ENCODE measurements at regions not wholly inside any gene's neighbourhood (a gene's known extent, or its start where the extent isn't known, plus 50 kb on each side); places are given as distances from the start of the nearest gene placed in this dataset.

GRCh38 chr6:90739802-90740201, 152.9 kb upstream of the MAP3K7 start:
- peaks cover 0 to 35% (median 12%) of the 10 kb centered on the region in 7 donors for H3K9me3 Mint-ChIP-seq
- H3K4me3 Mint-ChIP-seq: no peak overlapping the region
- peaks cover 4 to 6% of the 10 kb centered on the region in 2 donors for H3K36me3 Mint-ChIP-seq
- ATAC-seq (ENCODE audit: low read depth in 2 of 2) (no peak), DNase-seq (no peak)
- H3K4me1 Mint-ChIP-seq: no peaks in the 10 kb centered on the region
- no peak overlapping the region for H3K27ac Mint-ChIP-seq
- H3K27me3 Mint-ChIP-seq: peaks cover 0 to 4% (median 0%) of the 10 kb centered on the region in 3 donors

DNA sequence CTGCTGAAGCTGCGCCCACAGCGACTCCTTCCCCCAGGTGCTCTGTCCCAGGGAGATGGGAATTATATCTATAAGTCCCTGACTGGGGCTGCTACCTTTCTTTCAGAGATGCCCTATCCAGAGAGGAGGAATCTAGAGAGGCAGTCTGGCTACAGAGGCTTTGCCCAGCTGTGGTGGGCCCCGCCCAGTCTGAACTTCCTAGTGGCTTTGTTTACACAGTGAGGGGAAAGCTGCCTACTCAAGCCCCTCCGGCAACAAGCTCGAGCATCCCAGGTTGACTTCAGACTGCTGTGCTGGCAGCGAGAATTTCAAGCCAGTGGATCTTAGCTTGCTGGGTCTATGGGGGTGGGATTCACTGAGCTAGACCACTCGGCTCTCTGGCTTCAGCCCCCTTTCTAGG, 152.5 kb upstream of the MAP3K7 start:
- DNase-seq (no peak), ATAC-seq (ENCODE audit: low read depth in 2 of 2) (no peak)
- Mint-ChIP-seq H3K27ac (no peak overlapping the region), H3K9me3 (peaks cover 0 to 39% (median 12%) of the 10 kb centered on the region in 7 donors), H3K36me3 (peaks cover 4 to 6% of the 10 kb centered on the region in 2 donors), H3K4me1 (no peaks in the 10 kb centered on the region), H3K4me3 (no peak overlapping the region), H3K27me3 (peaks cover 0 to 7% (median 0%) of the 10 kb centered on the region in 3 donors)

DNA sequence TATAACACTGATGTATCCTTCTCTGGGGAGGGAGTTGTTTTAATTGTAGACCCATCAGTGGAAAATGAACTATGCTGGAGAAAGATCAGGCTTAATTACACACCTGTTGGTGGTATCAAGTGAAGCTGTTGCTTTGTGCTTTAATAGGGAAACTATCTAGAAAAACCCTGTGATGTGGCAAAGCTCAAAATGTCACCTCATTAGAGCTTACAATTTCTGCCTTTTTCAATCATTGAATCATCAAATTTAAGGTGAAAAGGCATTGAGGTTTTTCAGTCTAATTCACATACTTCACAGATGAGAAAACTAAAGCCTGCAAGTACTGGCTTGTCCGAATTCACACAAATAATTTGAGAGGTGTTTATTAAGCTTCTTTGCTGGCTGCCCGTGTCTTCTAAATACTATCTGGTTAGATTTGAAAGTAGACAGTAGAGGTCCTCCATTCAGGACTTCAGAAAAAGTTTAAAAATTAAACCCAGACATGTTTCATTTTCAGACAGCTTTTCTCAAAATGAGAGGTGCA, 143.3 kb upstream of the MAP3K7 start:
- Mint-ChIP-seq H3K27me3 (peaks cover 6 to 10% (median 9%) of the 10 kb centered on the region in 3 donors), H3K4me3 (no peak overlapping the region), H3K4me1 (no peaks in the 10 kb centered on the region), H3K27ac (no peak overlapping the region), H3K36me3 (no peaks in the 10 kb centered on the region), H3K9me3 (peaks cover 0 to 16% (median 8%) of the 10 kb centered on the region in 7 donors)
- ATAC-seq (ENCODE audit: low read depth in 2 of 2) (no peak), DNase-seq (no peak)

DNA sequence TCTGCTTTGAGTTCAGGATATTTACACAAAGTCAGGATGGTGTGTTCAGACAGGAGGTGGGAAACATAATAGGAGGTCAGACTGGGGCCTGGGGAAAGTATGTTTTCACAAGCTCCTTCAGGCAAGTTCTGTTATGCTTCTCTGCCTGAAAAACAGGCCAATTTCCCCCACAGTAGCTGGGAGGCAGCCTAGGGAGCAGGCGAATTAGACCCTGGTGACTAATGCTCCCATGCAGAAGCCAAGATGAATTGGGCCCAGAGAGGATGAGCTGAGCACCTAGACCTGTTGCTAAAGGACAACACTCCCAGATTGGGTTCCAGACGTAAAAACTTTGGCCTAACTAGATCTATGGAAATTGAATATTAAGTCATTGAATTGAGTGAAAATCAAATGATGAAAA, 142.2 kb upstream of the MAP3K7 start:
- H3K9me3 Mint-ChIP-seq: peaks cover 0 to 5% (median 3%) of the 10 kb centered on the region in 7 donors
- no peak for ATAC-seq (ENCODE audit: low read depth in 2 of 2)
- no peak overlapping the region for H3K27ac Mint-ChIP-seq
- peaks cover 5 to 9% (median 6%) of the 10 kb centered on the region in 3 donors for H3K27me3 Mint-ChIP-seq
- no peak for DNase-seq
- no peaks in the 10 kb centered on the region for H3K36me3 Mint-ChIP-seq
- H3K4me1 Mint-ChIP-seq: no peaks in the 10 kb centered on the region
- H3K4me3 Mint-ChIP-seq: no peak overlapping the region

GRCh38 chr6:90722648-90723047, 135.8 kb upstream of the MAP3K7 start:
- Mint-ChIP-seq H3K4me1 (no peaks in the 10 kb centered on the region), H3K9me3 (no peaks in the 10 kb centered on the region)
- ATAC-seq (ENCODE audit: low read depth in 2 of 2): no peak

DNA sequence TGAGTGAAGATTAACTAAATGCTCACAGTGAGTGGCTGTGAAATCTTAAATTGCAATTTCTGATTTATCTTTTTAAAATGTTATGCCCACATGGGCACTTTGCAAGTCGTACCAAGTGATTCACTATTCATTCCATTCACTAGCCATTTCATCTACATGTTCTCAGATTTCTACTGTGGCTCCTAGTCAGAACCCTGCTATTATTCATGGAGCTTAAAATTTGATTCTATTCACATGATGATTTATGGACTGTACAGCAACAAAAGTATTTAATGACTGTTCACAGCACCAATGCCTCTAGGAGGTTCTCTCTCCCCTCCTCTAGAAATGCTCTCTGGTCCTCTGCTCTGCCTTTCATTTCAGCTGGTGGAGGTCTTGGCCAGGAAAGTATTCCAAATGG, 133.5 kb upstream of the MAP3K7 start:
- no peaks in the 10 kb centered on the region for H3K9me3 Mint-ChIP-seq
- DNase-seq: no peak
- no peaks in the 10 kb centered on the region for H3K4me1 Mint-ChIP-seq
- no peak overlapping the region for H3K4me3 Mint-ChIP-seq
- peaks cover 17 to 35% (median 28%) of the 10 kb centered on the region in 3 donors for H3K27me3 Mint-ChIP-seq
- ATAC-seq (ENCODE audit: low read depth in 2 of 2): no peak
- H3K36me3 Mint-ChIP-seq: no peaks in the 10 kb centered on the region
- no peak overlapping the region for H3K27ac Mint-ChIP-seq

More at GRCh38 chr6:90722648-90723047, 135.8 kb upstream of the MAP3K7 start:
- Mint-ChIP-seq H3K36me3 (no peaks in the 10 kb centered on the region), H3K4me3 (no peak overlapping the region), H3K27me3 (peaks cover 17 to 37% (median 30%) of the 10 kb centered on the region in 3 donors), H3K27ac (no peak overlapping the region)
- no peak for DNase-seq

- H3K36me3 Mint-ChIP-seq: no peaks in the 10 kb centered on the region
- H3K27me3 Mint-ChIP-seq: peaks cover 17 to 36% (median 28%) of the 10 kb centered on the region in 3 donors
- H3K4me3 Mint-ChIP-seq: no peak overlapping the region
- no peak overlapping the region for H3K27ac Mint-ChIP-seq
- H3K4me1 Mint-ChIP-seq: no peaks in the 10 kb centered on the region
- ATAC-seq (ENCODE audit: low read depth in 2 of 2) (no peak), DNase-seq (no peak)
- no peaks in the 10 kb centered on the region for H3K9me3 Mint-ChIP-seq
Measured at GRCh38 chr6:90719321-90720195, 132.7 kb upstream of the MAP3K7 start.

DNA sequence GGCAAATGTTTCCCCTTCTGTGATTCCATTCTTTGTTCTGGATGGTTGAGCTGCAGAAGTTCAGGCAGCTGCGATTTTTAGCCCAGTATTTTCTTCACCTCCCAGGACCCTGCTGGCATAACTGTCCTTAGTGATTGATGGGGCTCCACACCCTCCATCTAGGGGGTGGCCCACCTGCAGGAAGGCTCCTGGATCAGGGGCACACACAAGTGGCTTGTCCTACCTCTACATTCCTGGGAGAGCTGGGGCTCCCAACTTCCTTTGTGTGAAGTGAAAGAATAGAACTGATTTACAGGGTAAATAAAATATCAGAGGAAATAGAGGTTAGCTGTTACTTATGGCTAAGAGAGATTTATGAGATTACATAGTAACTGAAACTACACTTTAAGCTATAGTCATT, 129.5 kb upstream of the MAP3K7 start:
- Mint-ChIP-seq H3K27me3 (peaks cover 5 to 32% (median 28%) of the 10 kb centered on the region in 3 donors), H3K9me3 (no peaks in the 10 kb centered on the region), H3K27ac (no peak overlapping the region), H3K36me3 (no peaks in the 10 kb centered on the region), H3K4me3 (no peak overlapping the region), H3K4me1 (no peaks in the 10 kb centered on the region)
- DNase-seq (no peak), ATAC-seq (ENCODE audit: low read depth in 2 of 2) (no peak)

DNA sequence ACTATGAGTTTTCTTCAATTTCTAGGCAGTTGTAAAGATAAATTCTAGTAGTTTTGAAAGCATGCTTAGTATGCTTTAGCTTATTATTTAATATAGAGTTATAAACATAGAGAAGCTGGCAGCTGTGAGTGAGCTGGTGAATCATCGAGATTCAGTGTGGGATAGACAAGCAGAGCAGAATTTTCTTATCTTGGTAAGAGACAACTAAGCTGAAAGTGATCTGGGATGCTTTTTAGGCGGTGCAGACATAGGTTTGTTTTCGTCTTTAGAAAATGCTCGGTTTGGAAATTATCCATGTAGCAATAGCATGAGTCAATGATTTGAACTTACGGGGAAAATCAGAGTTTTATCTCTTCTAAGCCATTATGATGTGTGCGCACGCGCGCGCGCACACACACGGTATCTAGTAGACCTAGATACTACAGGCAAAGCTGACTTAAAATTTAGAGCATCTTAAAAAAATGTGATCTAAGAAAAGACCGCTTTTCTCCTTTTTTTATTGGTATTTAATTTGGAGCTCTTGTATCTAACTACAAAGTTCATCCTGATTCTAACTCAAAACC, 128.3 kb upstream of the MAP3K7 start:
- ATAC-seq (ENCODE audit: low read depth in 2 of 2) (no peak), DNase-seq (no peak)
- no peak overlapping the region for H3K4me3 Mint-ChIP-seq
- no peaks in the 10 kb centered on the region for H3K9me3 Mint-ChIP-seq
- no peak overlapping the region for H3K27ac Mint-ChIP-seq
- H3K27me3 Mint-ChIP-seq: peaks cover 1 to 28% (median 25%) of the 10 kb centered on the region in 3 donors
- no peaks in the 10 kb centered on the region for H3K4me1 Mint-ChIP-seq
- H3K36me3 Mint-ChIP-seq: no peaks in the 10 kb centered on the region

GRCh38 chr6:90714319-90714718, 127.4 kb upstream of the MAP3K7 start:
- DNase-seq (no peak), ATAC-seq (ENCODE audit: low read depth in 2 of 2) (no peak)
- no peak overlapping the region for H3K4me3 Mint-ChIP-seq
- H3K4me1 Mint-ChIP-seq: no peaks in the 10 kb centered on the region
- no peaks in the 10 kb centered on the region for H3K36me3 Mint-ChIP-seq
- no peaks in the 10 kb centered on the region for H3K9me3 Mint-ChIP-seq
- H3K27me3 Mint-ChIP-seq: peaks cover 9 to 27% (median 23%) of the 10 kb centered on the region in 3 donors
- H3K27ac Mint-ChIP-seq: no peak overlapping the region

DNA sequence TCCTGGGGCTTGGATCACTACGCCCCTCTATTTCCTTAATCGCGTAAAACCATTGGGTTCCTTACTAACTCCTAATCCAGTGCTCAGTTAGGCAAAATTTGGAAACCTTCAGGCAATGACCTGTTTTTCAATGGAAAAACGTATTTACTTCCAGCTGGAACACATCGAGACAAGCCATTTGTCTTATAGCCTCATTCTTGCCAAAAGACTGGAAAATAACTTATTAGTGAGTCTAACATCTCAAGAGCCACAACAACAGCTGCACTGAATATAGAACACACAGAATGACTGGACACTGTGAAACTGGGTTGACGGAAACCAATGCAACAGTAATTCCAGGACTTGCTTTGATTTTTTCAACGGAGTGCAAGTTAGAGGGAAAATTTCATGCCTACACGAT, 125.2 kb upstream of the MAP3K7 start:
- H3K36me3 Mint-ChIP-seq: no peaks in the 10 kb centered on the region
- ATAC-seq (ENCODE audit: low read depth in 2 of 2): no peak
- no peak for DNase-seq
- peaks cover 13 to 40% (median 30%) of the 10 kb centered on the region in 3 donors for H3K27me3 Mint-ChIP-seq
- H3K4me3 Mint-ChIP-seq: no peak overlapping the region
- no peak overlapping the region for H3K27ac Mint-ChIP-seq
- H3K4me1 Mint-ChIP-seq: no peaks in the 10 kb centered on the region
- no peaks in the 10 kb centered on the region for H3K9me3 Mint-ChIP-seq

DNA sequence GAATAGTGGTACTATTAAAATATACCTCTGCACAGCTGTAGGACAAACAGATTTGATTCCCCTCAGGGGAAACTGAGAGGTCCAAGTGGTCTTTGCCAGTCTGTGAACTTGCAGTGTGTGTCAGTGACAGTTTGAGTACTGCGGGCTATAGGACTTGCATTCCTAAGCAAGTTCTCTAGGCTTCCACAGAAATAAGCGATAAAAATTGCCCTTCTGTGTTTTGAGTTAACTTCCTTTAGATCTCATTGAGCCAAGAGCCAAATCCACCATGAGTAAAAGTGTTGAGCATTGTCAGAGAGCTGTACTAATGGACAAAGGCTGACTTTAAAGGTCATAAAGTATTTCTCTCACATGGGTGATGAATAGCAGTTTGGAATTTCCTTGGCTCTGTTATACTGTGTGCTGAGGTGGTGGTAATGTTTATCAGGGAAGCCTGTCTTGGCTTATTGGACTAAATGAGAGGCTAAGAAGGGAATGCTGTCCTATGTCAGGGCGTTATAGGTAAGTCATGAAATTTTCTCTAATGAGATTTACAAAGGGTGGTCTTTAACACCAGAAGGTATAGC, 122.6 kb upstream of the MAP3K7 start:
- no peak overlapping the region for H3K27ac Mint-ChIP-seq
- no peaks in the 10 kb centered on the region for H3K36me3 Mint-ChIP-seq
- no peaks in the 10 kb centered on the region for H3K9me3 Mint-ChIP-seq
- DNase-seq: no peak
- H3K27me3 Mint-ChIP-seq: peaks cover 13 to 46% (median 18%) of the 10 kb centered on the region in 3 donors
- no peaks in the 10 kb centered on the region for H3K4me1 Mint-ChIP-seq
- H3K4me3 Mint-ChIP-seq: no peak overlapping the region
- ATAC-seq (ENCODE audit: low read depth in 2 of 2): no peak

- Mint-ChIP-seq H3K36me3 (no peaks in the 10 kb centered on the region), H3K4me1 (no peaks in the 10 kb centered on the region), H3K27ac (no peak overlapping the region), H3K4me3 (no peak overlapping the region), H3K27me3 (peaks cover 13 to 46% (median 23%) of the 10 kb centered on the region in 3 donors), H3K9me3 (no peaks in the 10 kb centered on the region)
- ATAC-seq (ENCODE audit: low read depth in 2 of 2): no peak
- DNase-seq: no peak
Measured at GRCh38 chr6:90708206-90708737, 121.4 kb upstream of the MAP3K7 start.
